ENCODE measurements at regions not wholly inside any gene's neighbourhood (a gene's known extent, or its start where the extent isn't known, plus 50 kb on each side); places are given as distances from the start of the nearest gene placed in this dataset.

GRCh38 chr2:7111626-7112025 is 194.4 kb downstream of the RNF144A start:
- TF ChIP-seq MAX (IDR thresholded peaks at IDR 0.05; ENCODE audit: low read depth, low read length) (no peak), CTCF (IDR thresholded peaks at IDR 0.05; ENCODE audit: low read depth, low read length) (no peak)

Measured in NB4 (cell line).